Hematopoietic multipotent progenitor cell treated with erythropoietin and hydrocortisone succinate and interleukin-3 and kit ligand, for 4 days (in vitro differentiated cells): ENCODE measurements at regions not wholly inside any gene's neighbourhood (a gene's known extent, or its start where the extent isn't known, plus 50 kb on each side); places are given as distances from the start of the nearest gene placed in this dataset.
"Not testable (repeated sequence)": the region's sequence is repeated elsewhere in the genome, so short reads cannot be mapped to it uniquely, and the experiment has no call there.

ENCODE experiments used
- DNase-seq: peaks from one replicate; pipeline ENCODE4 v3.0.0-alpha.2; 2015

DNA sequence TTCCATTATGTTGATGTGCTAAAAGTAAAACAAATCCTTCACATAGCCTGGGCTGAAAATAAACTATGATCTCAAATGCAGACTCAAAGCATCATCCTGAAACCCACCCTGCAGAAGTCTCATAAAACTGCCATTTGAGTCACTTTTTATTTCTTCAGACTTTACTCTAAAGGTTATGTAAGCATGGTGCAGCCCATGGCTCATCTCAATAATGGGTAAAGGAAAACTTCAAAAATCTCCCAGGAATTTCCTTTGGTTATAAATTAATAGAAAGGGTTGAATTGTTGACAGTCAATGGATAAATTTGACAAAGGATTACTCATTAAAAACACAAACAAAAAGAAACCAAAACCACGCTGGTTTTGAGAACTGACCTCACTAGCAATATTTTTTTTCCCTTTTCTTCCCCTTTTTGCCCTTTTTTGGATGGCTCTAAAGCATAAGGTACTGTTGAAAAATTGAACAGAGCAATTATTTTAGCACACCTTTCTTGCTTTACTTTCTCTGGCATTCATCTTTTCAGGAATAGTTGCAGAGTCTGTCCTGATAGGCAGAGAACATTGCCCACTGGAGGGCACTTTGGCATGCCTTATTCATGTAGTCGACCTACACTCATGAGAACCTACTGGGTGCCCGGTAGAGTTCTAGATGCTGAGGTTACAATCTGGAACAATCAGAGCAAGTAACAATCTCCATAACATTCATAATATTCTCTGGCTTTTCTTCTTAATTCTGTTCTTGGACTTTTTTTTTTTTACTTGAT, 191.4 kb downstream of the TMEM167A start:
- peak; percentile 11 for DNase-seq

DNA sequence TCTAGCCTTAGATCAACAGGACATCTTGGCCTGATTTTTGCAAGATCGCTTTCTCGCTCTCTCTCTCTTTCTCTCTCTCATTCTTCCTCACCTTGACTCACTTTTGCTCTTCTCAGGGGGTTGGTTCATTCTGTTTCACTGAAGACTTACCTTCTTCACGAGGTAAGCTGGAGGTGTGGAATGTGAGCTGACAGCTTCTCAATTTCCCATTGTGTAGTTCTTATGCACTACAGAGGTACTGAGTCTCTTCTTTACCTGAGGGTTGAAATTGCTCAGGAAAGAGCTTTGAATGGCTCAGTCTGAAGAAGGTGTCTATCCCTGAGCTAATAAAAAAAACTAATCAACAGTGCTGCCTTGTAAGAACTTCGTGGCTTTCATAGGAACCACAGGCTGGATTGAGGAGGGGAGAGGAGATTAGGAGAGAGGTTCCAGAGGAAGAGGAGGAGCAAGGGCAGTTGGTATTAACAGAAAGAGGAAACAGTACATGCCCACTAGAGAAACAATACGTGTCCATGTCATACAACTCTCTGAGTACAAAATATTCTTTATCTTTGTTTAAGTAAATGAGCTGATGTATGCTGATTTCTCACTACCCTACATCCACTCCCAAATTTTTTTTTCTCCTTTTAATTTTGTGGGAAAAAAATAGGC, 192.2 kb downstream of the TMEM167A start:
- peak; percentile 36 for DNase-seq

DNA sequence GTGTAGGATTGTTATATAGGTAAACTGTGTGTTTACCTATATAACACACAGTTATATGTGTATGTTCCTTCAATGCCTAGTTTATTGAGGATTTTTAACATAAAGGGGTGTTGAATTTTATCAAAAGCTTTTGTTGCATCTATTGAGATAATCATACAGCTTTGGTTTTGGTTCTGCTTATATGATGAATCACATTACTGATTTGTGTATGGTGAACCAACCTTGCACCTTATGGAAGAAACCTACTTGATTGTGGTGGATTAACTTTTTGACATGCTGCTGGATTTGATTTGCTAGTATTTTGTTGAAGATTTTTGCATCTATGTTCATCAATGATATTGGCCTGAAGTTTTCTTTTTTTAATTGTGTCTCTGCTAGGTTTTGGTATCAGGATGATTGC, 194.9 kb downstream of the TMEM167A start:
- DNase-seq, result no peak

DNA sequence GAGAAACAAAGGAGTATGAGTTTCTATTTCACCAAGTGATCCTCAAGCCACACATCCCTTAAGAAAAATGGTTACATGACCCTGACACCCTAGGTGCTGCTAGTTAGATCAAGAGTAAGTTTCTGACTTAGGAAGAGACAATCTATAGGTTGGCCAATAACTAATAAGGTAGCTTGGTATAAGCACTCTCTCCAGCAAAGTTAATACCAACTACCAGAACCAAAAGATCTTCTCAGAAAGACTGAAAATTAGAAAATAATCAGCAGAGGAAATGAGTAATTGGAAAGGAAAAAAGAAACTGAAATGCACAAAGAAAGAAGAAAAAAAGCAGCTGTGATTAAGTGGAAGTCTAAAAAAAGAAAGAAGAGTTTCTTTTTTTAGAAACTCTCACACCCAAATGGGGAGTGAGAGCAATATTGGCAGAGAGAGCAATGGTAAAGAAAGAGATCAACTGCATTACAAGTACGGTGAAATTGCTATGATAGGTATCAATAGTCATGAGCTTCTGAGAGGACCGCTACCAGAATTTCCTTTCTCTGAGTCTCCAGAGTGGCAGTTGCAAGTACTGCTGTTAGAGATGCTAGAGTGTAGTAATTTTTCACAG, 195.5 kb downstream of the TMEM167A start:
- DNase-seq, result no peak

DNA sequence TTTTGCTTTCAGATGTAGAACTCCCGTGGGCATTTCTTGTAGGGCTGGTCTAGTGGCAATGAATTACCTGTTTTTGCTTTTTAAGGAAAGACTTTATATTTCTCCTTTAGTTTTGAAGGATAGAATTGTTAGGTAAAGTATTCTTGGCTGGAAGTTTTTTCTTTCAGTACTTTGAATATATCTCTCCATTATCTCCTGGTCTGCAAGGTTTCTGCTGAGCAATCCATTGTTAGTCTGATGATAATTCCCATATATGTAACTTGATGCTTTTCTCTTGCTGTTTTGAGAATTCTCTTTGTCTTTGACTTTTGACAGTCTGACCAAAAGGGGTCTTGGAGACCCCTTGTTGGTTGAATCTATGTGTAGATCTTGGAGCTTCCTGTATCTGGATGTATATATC, 198.1 kb downstream of the TMEM167A start:
- no peak for DNase-seq

DNA sequence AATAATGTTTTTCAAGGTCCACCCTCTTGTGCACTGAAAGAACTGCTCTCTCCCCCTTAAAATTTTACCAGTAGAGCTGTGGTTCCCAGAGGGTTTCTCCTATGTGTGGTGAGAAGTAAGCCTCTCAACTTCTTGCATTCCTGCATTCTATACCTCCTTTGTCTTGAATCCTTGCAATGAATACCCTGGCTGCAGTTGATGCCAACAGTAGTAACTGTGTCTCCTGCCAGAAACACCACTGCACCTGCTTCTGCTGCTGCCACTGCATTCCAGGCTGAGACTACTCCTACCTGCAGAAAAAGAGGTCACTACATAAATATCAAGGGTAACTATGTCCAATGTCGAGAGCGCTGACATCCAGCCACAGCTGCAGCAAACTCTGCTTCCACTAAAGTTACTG, 203.7 kb downstream of the TMEM167A start:
- DNase-seq, result no peak

DNA sequence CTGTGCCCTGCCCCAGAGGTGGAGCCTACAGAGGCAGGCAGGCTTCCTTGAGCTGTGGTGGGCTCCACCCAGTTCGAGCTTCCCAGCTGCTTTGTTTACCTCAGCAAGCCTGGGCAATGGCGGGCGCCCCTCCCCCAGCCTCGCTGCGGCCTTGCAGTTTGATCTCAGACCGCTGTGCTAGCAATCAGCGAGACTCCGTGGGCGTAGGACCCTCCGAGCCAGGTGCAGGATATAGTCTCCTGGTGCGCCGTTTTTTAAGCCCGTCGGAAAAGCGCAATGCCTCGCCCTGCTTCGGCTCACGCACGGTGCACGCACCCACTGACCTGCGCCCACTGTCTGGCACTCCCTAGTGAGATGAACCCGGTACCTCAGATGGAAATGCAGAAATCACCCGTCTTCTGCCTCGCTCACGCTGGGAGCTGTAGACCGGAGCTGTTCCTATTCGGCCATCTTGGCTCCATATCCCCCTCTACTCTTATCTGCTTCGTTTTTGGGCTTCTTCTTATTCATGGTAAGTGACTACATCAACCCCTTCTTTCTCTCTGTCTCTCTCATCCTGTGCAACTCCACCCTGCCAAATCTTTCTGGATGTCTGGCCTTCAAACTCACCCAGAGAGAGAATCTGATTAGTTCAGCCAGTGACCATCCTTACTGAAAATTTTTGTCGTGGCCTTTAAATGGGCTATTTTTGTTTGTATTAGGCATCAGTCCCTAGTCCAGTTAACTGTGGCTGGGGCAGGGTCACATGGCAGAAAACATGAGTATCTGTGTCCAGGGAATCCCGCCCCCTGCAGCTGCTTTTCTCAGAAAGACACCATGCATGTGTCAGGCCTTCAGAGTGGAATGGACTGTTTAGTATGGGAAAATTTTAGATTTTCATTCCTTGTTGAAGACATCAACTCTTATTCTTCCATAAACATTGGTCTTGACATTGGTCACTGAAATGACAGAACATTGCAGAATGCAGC, 204.6 kb downstream of the TMEM167A start:
- not testable (repeated sequence) for DNase-seq

DNA sequence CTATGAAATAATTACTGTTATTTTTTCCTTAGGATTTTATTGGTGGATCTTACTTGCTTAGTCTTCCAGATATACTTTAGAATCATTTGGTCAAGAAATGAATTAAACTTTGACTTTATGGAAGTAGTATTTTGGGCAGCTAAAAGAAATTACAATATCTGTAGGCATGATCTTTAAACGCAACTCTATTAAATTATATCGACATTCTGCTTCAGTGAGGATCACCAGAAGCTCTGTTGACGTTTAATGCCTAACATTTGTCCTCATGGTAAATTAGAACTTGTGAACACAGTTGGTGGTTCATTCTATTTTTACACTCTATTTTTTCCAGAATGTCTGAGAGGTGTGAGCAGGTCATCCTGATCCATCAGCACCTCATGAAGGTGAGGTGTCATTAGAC, 211.6 kb downstream of the TMEM167A start:
- no peak for DNase-seq

DNA sequence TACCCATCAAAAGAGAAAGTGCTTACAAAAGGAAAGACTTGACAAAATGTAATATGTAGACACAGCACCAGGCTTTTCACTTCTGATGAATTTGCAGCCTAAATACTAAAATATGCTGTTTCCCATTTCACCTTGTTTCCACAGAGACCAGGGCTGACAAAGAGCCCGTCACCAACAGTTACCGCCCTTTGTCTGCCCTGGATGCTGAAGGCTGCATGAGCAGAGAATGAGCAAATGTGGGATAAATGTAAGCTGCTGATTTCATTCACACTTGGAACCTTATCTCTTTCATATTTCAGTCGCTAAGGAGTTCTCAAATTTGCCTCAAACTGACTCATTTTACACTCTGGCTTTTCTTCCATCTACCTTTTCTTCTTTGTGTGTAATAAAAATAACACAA, 213.9 kb downstream of the TMEM167A start:
- no peak for DNase-seq

DNA sequence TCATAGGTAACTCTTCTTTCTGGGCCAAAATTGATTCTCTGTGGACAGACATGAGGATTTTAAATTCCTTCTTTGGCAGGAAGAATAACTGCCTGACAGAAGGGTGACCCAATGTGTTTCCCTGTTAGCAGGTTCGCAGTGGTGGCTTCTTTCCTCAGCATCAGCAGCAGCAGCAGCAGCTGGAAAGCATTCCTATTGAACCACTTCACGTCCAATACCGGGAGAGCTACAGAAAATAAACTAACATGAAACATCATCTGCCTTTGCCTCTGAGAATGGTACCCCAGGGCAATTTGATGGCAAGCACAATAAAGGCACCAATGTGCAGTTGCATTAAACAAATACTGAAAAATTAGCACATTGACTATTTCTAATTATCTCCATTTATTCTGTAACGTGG, 214.5 kb downstream of the TMEM167A start:
- DNase-seq, result no peak

DNA sequence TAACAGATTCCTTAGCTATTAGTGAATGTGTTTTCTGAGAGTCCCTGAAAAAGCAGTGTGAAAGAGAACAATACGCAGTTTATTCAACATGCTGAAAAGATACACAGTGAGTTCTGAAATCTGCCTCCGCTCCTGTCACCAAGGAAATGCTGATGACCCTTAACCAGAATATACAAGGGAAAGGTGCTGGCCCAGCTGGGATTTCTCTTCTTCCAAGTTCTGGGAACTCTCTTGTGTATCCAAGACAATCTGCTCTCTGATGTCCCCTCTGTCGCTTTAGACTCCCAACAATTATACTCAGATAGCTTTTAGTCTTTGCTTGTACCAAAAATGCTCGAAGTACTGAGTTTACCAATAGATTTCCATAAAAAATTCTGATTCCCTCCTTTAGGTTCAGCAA, 214.9 kb downstream of the TMEM167A start:
- no peak for DNase-seq

DNA sequence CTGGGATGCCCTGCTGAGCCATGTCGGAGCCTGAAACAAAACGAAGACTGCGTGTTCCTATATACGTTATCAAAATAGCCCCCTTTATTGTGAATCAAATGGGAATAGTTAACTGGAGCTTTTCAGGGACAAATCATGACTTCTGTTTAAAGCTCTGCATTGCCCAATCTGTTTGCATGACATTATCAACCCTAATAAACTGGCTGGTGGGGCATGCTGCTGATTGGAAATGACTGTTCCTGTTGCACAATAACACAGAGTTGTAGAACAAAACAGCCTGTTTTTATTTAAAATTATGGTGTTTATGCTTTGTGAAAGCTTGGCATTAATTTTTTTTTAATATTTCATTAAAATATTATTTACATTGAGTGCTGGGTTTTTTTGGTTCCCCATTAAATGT, 215.5 kb downstream of the TMEM167A start:
- DNase-seq, result peak; percentile 21

DNA sequence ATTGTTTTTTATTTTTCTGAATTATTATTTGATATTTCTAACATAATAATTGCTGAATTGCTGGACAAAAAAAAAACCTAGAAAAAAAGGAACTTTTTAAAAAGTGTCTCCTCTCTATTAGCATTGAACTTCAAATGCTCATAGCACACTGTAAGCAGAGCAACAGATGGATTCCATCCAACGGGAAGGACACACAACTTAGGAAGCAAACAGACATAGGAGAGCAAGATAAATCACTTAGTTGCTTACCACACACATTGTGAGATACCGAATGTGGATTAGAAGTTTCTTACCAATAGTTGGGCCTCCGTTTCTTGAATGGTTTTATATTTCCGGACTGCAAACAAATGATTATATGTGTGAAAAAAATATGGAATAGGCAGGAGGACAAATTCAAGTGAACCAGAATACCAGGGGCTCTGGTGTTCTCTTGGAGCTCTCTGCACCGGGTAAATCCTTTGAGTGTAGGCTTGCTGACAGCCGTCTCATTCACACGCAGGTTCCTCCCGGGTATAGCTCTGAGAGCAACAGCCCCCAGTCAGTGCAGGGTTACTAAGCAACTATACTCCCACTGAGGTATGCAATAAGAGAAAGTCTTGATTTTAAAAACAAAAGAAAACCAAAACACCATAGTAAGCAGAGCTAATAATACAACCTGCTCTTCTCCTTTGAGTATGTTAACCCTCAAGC, 217.6 kb downstream of the TMEM167A start:
- DNase-seq, result no peak

DNA sequence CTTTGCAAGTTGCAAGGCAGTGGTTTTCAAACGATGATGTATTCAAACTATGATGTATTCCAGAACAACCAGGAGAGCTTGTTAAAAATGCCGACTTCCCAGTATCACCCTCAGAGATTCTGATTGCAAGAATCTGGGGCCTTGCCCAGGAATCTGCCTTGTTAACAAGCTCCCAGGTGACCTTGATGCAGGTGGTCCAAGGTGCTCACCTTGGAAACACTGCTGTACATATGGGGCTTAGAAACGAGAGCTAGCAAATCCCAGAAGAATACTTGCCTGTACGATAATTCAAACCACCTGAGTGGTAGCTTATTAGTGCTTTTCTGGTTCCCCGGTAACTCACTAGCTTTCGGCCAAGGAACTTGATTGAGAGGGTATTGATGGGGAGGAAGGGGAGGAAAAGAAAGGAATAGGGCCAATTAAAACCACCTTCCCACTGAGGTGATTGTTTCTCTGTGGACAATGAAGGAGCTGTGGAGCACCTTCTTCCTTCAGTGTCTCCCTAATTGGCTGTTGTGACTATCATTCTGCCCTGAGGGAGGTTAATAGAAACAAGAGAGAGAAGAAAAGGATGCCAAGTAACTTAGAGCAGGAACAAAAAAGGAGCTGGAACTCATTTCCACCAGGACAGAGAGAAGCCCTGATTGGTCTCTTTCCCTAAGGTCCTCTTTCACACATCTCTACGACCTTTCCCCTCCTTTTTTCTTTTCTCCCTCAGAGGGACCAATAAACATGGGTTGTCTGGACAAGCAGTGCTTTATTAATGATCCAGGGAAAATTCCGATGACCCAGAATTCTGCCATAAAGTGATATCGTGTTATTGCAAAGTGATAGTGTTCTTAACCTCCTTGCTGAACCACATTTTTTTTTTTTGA, 218.8 kb downstream of the TMEM167A start:
- no peak for DNase-seq

DNA sequence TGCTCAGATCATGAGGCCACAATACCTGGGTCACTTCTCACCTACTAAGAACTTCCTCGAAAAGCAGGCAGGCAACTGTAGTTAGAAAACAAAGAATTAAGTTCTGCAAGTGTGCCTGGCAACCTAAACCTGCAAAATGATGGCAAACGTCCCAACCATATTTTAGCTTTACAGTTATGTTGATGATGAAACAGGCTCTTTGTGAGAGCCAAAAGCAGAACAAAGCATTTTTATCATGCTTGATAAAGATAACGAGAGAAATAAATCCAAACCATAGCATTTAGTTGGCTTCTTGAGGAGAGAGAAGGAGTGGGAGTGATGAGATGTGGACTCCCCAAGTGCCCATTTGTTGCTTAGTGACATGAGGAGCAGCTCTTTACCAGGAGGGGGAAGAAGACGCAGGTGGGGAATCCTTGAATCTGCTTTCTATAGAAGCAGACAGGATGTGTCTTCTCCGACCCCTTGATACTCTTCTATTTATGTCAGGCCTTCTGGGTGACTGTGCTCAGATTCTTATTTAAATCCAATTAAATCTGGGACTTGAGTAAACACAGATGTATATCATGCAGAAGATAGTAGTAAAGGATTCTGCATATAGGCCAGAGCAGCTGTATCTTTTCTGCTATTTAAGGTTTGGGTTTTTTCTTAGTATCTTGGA, 221.2 kb downstream of the TMEM167A start:
- DNase-seq, result peak; percentile 65

DNA sequence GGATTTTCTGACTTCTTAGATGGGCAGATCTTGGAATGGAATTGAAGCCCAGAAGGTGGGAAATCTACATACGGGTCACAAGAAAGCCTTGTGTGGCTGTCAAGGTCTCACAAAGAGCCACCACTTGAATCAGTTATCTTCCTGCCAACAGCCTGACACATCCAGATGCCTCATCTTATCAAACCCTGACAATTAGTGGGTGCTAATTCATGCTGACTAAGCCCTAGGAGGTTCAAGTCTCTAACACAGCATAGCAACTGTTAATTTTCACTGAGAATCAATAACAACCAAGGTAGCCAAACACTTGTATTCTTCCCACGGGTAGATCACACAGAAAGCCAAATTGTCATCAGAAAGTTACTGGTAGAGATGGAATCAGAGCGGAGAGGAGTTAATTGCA, 222.2 kb downstream of the TMEM167A start:
- peak; percentile 52 for DNase-seq

DNA sequence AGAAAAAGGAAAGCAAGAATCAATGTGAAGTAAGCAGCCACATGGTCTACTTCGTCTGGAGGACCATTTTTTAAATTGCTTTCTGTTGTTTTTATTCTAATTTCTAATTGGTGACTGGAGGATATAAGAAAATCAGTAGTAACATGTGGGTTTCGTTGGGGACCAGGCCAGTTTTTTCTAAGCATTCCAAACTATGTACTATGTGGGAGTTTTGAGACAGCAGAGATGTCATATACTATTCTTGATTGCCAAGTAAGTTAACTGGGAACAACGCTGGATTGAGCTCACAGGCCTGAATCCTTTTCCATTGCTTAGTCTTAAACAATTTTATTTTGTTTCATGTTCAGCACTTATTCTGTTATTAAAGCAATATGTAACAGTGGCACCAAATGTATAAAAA, 225.7 kb downstream of the TMEM167A start:
- DNase-seq, result no peak

DNA sequence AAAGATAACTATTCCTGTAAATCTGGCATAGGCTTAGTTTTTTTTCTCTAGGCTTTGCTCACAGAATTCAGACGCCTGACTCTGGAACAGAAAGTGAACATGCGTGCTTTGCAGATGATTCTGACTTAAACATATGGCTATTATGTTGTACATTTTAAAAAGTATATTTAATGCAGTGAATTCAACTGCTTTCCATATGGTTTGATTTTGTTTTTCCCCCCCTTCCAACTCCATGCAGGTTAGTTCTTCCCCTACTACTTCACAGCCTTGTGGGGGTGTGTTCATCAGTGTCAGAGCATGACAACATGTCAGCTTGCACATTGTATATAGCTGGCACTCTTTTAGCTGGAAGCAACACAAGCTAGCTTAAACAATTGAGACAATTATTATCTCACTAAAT, 226.8 kb downstream of the TMEM167A start:
- no peak for DNase-seq

DNA sequence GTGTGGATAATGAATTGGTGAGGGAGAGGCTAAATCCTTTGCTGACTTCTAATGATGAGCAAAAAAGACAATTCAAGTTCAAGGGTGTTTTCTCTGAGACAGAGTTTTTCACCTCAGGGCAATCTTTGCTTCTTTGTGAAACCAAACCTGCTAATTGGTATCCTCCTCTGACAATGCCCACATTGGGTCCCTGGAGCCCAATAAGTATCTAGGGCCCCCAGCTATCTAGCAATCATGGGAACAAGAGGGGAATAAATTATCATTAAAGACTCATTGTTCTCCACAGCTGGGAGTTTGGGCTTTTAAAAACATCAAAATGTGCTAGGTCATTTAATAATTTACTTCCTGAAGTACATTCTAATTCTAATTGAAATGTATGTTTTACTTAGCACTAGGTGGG, 227.3 kb downstream of the TMEM167A start:
- DNase-seq, result no peak

DNA sequence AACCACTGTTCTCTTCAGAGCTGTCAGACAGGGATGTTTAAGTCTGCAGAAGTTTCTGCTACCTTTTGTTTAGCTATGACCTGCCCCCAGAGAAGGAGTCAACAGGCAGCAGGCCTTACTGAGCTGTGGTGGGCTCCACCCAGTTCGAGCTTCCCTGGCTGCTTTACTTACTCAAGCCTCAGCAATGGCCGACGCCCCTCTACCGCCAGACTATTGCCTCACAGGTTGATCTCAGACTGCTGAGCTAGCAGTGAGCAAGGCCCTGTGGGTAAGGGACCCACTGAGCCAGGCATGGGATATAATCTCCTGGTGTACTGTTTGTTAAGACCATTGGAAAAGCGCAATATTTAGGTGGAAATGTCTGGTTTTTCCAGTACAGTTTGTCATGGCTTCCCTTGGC, 229.6 kb downstream of the TMEM167A start:
- DNase-seq, result peak; percentile 27

DNA sequence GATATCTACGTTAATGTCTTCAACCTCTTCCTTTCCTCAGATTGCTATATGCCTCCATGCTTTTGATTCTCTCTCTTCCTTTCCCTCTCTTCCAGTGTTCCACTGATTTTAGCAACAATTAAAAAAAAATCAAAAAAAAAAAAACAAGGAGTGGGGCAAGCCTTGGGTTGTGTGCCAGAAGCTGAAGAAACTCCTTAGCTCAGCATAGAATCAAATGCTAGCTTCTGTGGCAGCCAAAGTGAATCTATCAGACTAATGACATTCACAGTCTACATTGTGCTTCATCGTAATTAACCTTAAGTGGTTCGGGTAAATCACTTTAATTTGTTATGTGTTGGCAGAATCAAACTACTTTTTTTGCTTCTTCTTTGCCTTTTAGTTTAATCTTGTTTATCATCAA, 237.3 kb downstream of the TMEM167A start:
- no peak for DNase-seq
